Spleen (tissue), 7 donors: ENCODE measurements at regions not wholly inside any gene's neighbourhood (a gene's known extent, or its start where the extent isn't known, plus 50 kb on each side); places are given as distances from the start of the nearest gene placed in this dataset.

Source experiments
- CTCF ChIP-seq, 11 experiments: fragments of 200-600 bp in 7 of 11; fragments of 450-650 bp in 4 of 11; sonication (generic) in 4 of 11; IDR thresholded peaks in 8 of 11; conservative IDR thresholded peaks in 3 of 11; 1 replicate in 7 of 11; 2 replicates in 4 of 11; pipeline versions ENCODE4 v1.4.0 to v1.8.0; 2016 to 2021; ENCODE audit warnings: antibody characterized with exemption in 11 of 11, inconsistent platforms in 4 of 11, mild to moderate bottlenecking in 1 of 11
- POLR2A ChIP-seq, 3 donors: fragments of 450-650 bp; IDR thresholded peaks; one replicate each; pipeline ENCODE4 v1.5.1; 2017; ENCODE audit warnings: antibody characterized with exemption in 3 of 3, mild to moderate bottlenecking in 1 of 3
- donor health status: DM: no; HTN: no; CAD: no; lungs with moderate emphysema.
- donor health status: DM: no; HTN: no; CAD: no.
- donor health status: DM: no; HTN: no; CAD: no.

DNA sequence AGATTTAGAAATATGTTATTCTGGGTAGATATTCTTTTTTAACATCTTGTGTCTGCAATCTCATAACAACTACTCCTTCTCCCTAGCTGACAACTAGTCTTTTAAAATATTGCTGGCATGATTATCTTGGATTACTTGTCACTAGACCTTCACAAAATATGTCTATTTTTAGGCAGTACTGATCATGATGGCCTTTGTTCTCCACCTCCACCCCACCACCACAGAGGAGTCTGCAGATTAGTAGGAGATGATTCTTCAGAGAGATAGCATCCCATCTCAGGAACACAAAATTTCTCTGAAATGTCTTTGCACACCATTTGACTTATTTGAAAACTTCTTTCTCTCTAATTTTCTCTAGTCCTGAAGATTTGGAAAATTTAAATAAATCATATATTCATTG is 338.1 kb upstream of the SPHKAP start:
- TF ChIP-seq CTCF (IDR thresholded peaks at IDR 0.05 in 8 of 11, conservative IDR thresholded peaks at IDR 0.05 in 3 of 11) (no peak), POLR2A (IDR thresholded peaks at IDR 0.05) (no peak)
